HG03520 (cell line): ENCODE measurements at regions not wholly inside any gene's neighbourhood (a gene's known extent, or its start where the extent isn't known, plus 50 kb on each side); places are given as distances from the start of the nearest gene placed in this dataset.
"Not testable (repeated sequence)": the region's sequence is repeated elsewhere in the genome, so short reads cannot be mapped to it uniquely, and the experiment has no call there.

Source experiments
- ATAC-seq: cut with Tn5 transposase; IDR thresholded peaks from one replicate; pipeline ENCODE4 v1.9.1; 2021; ENCODE audit warnings: mild to moderate bottlenecking, moderate library complexity; ENCODE audit not compliant: unreplicated experiment

GRCh38 chr21:35547946-35548774 lies 499.1 kb upstream of the RUNX1 start:
- no peak for ATAC-seq

- no peak for ATAC-seq
Measured at GRCh38 chr21:35543746-35544145, 494.6 kb upstream of the RUNX1 start.

- no peak for ATAC-seq
Measured at GRCh38 chr21:35540950-35541638, 492.0 kb upstream of the RUNX1 start.

GRCh38 chr21:35538386-35538785 lies 489.3 kb upstream of the RUNX1 start:
- ATAC-seq = no peak

- ATAC-seq = no peak
Measured at GRCh38 chr21:35537604-35538003, 488.5 kb upstream of the RUNX1 start.

- ATAC-seq = no peak
Measured at GRCh38 chr21:35533893-35534292, 484.8 kb upstream of the RUNX1 start.

- ATAC-seq = no peak
Measured at GRCh38 chr21:35530766-35531165, 481.7 kb upstream of the RUNX1 start.

- no peak for ATAC-seq
Measured at GRCh38 chr21:35529171-35529863, 480.2 kb upstream of the RUNX1 start.

GRCh38 chr21:35528116-35529042 lies 479.3 kb upstream of the RUNX1 start:
- ATAC-seq = no peak

- no peak for ATAC-seq
Measured at GRCh38 chr21:35527358-35527757, 478.3 kb upstream of the RUNX1 start.

GRCh38 chr21:35525443-35525842 lies 476.3 kb upstream of the RUNX1 start:
- ATAC-seq = no peak

- no peak for ATAC-seq
Measured at GRCh38 chr21:35521852-35522505, 472.9 kb upstream of the RUNX1 start.

- no peak for ATAC-seq
Measured at GRCh38 chr21:35521293-35521692, 472.2 kb upstream of the RUNX1 start.

- no peak for ATAC-seq
Measured at GRCh38 chr21:35520856-35521255, 471.8 kb upstream of the RUNX1 start.

- no peak for ATAC-seq
Measured at GRCh38 chr21:35520302-35520701, 471.2 kb upstream of the RUNX1 start.

GRCh38 chr21:35517865-35518264 lies 468.8 kb upstream of the RUNX1 start:
- ATAC-seq = no peak

GRCh38 chr21:35516292-35516691 lies 467.2 kb upstream of the RUNX1 start:
- ATAC-seq = not testable (repeated sequence)

GRCh38 chr21:35512346-35512745 lies 463.2 kb upstream of the RUNX1 start:
- ATAC-seq = no peak

- ATAC-seq = no peak
Measured at GRCh38 chr21:35511696-35512162, 462.6 kb upstream of the RUNX1 start.
